ENCODE measurements at regions not wholly inside any gene's neighbourhood (a gene's known extent, or its start where the extent isn't known, plus 50 kb on each side); places are given as distances from the start of the nearest gene placed in this dataset.
A peak's percentile ranks its signal among the peaks of the same experiment; 100 is the strongest.

GRCh38 chr4:105061136-105061696, 85.5 kb upstream of the TET2 start:
- Histone ChIP-seq H3K9me1 (replicated peaks; ENCODE audit: control insufficient read depth, extremely low read depth, insufficient read depth, low read length) (no peaks in the 10 kb centered on the region), H3K36me3 (ENCODE audit: control insufficient read depth in 2 of 2, extremely low read depth in 1 of 2, insufficient read depth in 2 of 2, low read length in 2 of 2) (no peaks in the 10 kb centered on the region), H3K4me1 (ENCODE audit: control insufficient read depth, extremely low read depth, insufficient read depth, low read length) (no peaks in the 10 kb centered on the region), H3K27ac (ENCODE audit: insufficient read depth, low read depth, low read length) (no peak overlapping the region), H3K4me3 (replicated peaks in 1 of 3; ENCODE audit: insufficient read depth in 1 of 3, low read depth in 1 of 3, low read length in 3 of 3) (no peak overlapping the region), H3K9me3 (replicated peaks; ENCODE audit: control insufficient read depth, insufficient read depth, low read length) (no peaks in the 10 kb centered on the region), H3K4me2 (ENCODE audit: insufficient read depth, low read length) (no peak overlapping the region), H3K27me3 (ENCODE audit: control insufficient read depth in 2 of 2, insufficient read depth in 2 of 2, low read length in 2 of 2) (no peaks in the 10 kb centered on the region), H2AFZ (ENCODE audit: low read depth, low read length) (no peak overlapping the region), H3K79me2 (ENCODE audit: control insufficient read depth, insufficient read depth, low read length) (no peaks in the 10 kb centered on the region), H3K9ac (replicated peaks; ENCODE audit: extremely low read depth, insufficient read depth, low read length) (no peak overlapping the region), H4K20me1 (replicated peaks; ENCODE audit: control insufficient read depth, extremely low read depth, insufficient read depth, low read length) (no peaks in the 10 kb centered on the region)
- POLR2A ChIA-PET = no interaction called here
- FAIRE-seq (peak; percentile 85), DNase-seq (ENCODE audit: low read depth, low spot score) (peak; percentile 83)
- intact Hi-C loops (cut with micrococcal nuclease) = no loop called here
- dilution Hi-C loops (cut with MboI; ENCODE audit: extremely low pct_ligation_motif_present, low sequenced_read_pairs) = no loop called here
- no TSS peak for BruUV-seq (replicated peaks)
- CTCF ChIA-PET = no interaction called here
- TF ChIP-seq FOS (IDR thresholded peaks at IDR 0.05; ENCODE audit: borderline replicate concordance, insufficient read depth, low read length) = peak; percentile 39
- TF ChIP-seq JUN (IDR thresholded peaks at IDR 0.05; ENCODE audit: borderline replicate concordance, insufficient read depth, insufficient read length, low read depth) = peak; percentile 26
- peak; percentile 20 for TF ChIP-seq GATA2 (IDR thresholded peaks at IDR 0.05; ENCODE audit: insufficient read depth, insufficient read length, low read depth, low read length)
- no peak for TF ChIP-seq POLR2A (IDR thresholded peaks at IDR 0.05; ENCODE audit: low read depth, low read length)
- TF ChIP-seq EZH2 (IDR thresholded peaks at IDR 0.05; ENCODE audit: borderline replicate concordance, low read depth, low read length, severe bottlenecking) = no peak

DNA sequence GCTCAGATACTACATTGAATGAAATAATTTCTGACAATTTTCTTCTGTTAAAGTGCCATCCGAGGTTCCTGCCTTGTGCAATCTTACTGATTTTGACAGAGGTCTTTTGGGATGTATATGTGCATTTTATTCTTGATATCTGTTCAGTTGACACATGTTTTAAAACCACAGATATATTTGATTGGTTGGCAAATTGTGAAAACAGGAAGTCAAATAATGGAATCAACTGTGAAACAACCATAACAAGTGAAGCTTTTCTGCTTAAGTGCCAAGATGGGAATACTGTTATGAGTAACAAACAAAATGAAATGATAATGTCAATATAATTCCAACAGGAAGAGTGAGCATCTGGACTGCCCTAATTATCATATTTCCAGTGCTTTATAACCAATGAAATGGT, 84.9 kb upstream of the TET2 start:
- intact Hi-C loops (cut with micrococcal nuclease) = no loop called here

More for the DNA sequence above, 84.9 kb upstream of the TET2 start:
- H3K79me2 ChIP-seq (ENCODE audit: control insufficient read depth, insufficient read depth, low read length) = no peaks in the 10 kb centered on the region
- no peak for TF ChIP-seq GATA2 (IDR thresholded peaks at IDR 0.05; ENCODE audit: insufficient read depth, insufficient read length, low read depth, low read length)
- TF ChIP-seq MAX (IDR thresholded peaks at IDR 0.05; ENCODE audit: insufficient read depth, insufficient read length) = no peak
- no peak for TF ChIP-seq JUN (IDR thresholded peaks at IDR 0.05; ENCODE audit: borderline replicate concordance, insufficient read depth, insufficient read length, low read depth)
- no peak overlapping the region for H3K27ac ChIP-seq (ENCODE audit: insufficient read depth, low read depth, low read length)
- H4K20me1 ChIP-seq (replicated peaks; ENCODE audit: control insufficient read depth, extremely low read depth, insufficient read depth, low read length) = no peaks in the 10 kb centered on the region
- H2AFZ ChIP-seq (ENCODE audit: low read depth, low read length) = no peak overlapping the region
- no peak overlapping the region for H3K9ac ChIP-seq (replicated peaks; ENCODE audit: extremely low read depth, insufficient read depth, low read length)
- H3K9me1 ChIP-seq (replicated peaks; ENCODE audit: control insufficient read depth, extremely low read depth, insufficient read depth, low read length) = no peaks in the 10 kb centered on the region
- H3K36me3 ChIP-seq (ENCODE audit: control insufficient read depth in 2 of 2, extremely low read depth in 1 of 2, insufficient read depth in 2 of 2, low read length in 2 of 2) = no peaks in the 10 kb centered on the region
- FAIRE-seq (no peak), DNase-seq (ENCODE audit: low read depth, low spot score) (no peak)
- H3K9me3 ChIP-seq (replicated peaks; ENCODE audit: control insufficient read depth, insufficient read depth, low read length) = no peaks in the 10 kb centered on the region
- no peaks in the 10 kb centered on the region for H3K27me3 ChIP-seq (ENCODE audit: control insufficient read depth in 2 of 2, insufficient read depth in 2 of 2, low read length in 2 of 2)
- ChIA-PET POLR2A (no interaction called here), CTCF (no interaction called here)
- no TSS peak for BruUV-seq (replicated peaks)
- dilution Hi-C loops (cut with MboI; ENCODE audit: extremely low pct_ligation_motif_present, low sequenced_read_pairs) = no loop called here
- no peaks in the 10 kb centered on the region for H3K4me1 ChIP-seq (ENCODE audit: control insufficient read depth, extremely low read depth, insufficient read depth, low read length)
- H3K4me3 ChIP-seq (replicated peaks in 1 of 3; ENCODE audit: insufficient read depth in 1 of 3, low read depth in 1 of 3, low read length in 3 of 3) = no peak overlapping the region
- H3K4me2 ChIP-seq (ENCODE audit: insufficient read depth, low read length) = no peak overlapping the region

Data from endothelial cell of umbilical vein (primary cell).